A673 (cell line): ENCODE measurements at regions not wholly inside any gene's neighbourhood (a gene's known extent, or its start where the extent isn't known, plus 50 kb on each side); places are given as distances from the start of the nearest gene placed in this dataset.

Source experiments
- EZH2 ChIP-seq: fragments of 200-600 bp; sonication (generic); IDR thresholded peaks from 2 replicates; pipeline ENCODE4 v1.6.1; 2017; ENCODE audit warnings: borderline replicate concordance, low read depth, mild to moderate bottlenecking, mixed read lengths, antibody characterized with exemption, low read length; ENCODE audit not compliant: poor library complexity, severe bottlenecking
- TF ChIP-seq, protein P1 (sequence below): fragments of 300-800, 200-600 bp; sonication (generic); conservative IDR thresholded peaks from 2 replicates; pipeline ENCODE4 v1.5.1; 2017; ENCODE audit warnings: low read depth, mild to moderate bottlenecking, antibody characterized with exemption, low read length, moderate library complexity, mixed read lengths

- TF ChIP-seq, protein P1, sequence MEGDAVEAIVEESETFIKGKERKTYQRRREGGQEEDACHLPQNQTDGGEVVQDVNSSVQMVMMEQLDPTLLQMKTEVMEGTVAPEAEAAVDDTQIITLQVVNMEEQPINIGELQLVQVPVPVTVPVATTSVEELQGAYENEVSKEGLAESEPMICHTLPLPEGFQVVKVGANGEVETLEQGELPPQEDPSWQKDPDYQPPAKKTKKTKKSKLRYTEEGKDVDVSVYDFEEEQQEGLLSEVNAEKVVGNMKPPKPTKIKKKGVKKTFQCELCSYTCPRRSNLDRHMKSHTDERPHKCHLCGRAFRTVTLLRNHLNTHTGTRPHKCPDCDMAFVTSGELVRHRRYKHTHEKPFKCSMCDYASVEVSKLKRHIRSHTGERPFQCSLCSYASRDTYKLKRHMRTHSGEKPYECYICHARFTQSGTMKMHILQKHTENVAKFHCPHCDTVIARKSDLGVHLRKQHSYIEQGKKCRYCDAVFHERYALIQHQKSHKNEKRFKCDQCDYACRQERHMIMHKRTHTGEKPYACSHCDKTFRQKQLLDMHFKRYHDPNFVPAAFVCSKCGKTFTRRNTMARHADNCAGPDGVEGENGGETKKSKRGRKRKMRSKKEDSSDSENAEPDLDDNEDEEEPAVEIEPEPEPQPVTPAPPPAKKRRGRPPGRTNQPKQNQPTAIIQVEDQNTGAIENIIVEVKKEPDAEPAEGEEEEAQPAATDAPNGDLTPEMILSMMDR: no peak
- TF ChIP-seq EZH2: no peak
Observed at GRCh38 chr2:49248506-49248905, 94.2 kb upstream of the FSHR start.
